ENCODE measurements at regions not wholly inside any gene's neighbourhood (a gene's known extent, or its start where the extent isn't known, plus 50 kb on each side); places are given as distances from the start of the nearest gene placed in this dataset.

GRCh38 chr17:77343031-77343800 is 202.4 kb downstream of the SEC14L1 start:
- no peak for FAIRE-seq

GRCh38 chr17:77344038-77344437 is 203.3 kb downstream of the SEC14L1 start:
- FAIRE-seq, result no peak

GRCh38 chr17:77345260-77345910 is 204.6 kb downstream of the SEC14L1 start:
- no peak for FAIRE-seq

GRCh38 chr17:77346765-77347164 is 206.0 kb downstream of the SEC14L1 start:
- FAIRE-seq, result no peak

GRCh38 chr17:77347544-77347943 is 206.8 kb downstream of the SEC14L1 start:
- no peak for FAIRE-seq

- FAIRE-seq, result no peak
Measured at GRCh38 chr17:77349976-77350830, 209.4 kb downstream of the SEC14L1 start.

- FAIRE-seq, result no peak
Measured at GRCh38 chr17:77352441-77352840, 211.7 kb downstream of the SEC14L1 start.

GRCh38 chr17:77352996-77353395 is 212.2 kb downstream of the SEC14L1 start:
- FAIRE-seq, result no peak

- FAIRE-seq, result no peak
Measured at GRCh38 chr17:77353684-77354419, 213.1 kb downstream of the SEC14L1 start.

- FAIRE-seq, result no peak
Measured at GRCh38 chr17:77354420-77354669, 213.6 kb downstream of the SEC14L1 start.

- FAIRE-seq, result no peak
Measured at GRCh38 chr17:77354670-77355455, 214.1 kb downstream of the SEC14L1 start.

GRCh38 chr17:77356109-77356689 is 215.4 kb downstream of the SEC14L1 start:
- FAIRE-seq, result no peak

- no peak for FAIRE-seq
Measured at GRCh38 chr17:77356690-77357201, 216.0 kb downstream of the SEC14L1 start.

- no peak for FAIRE-seq
Measured at GRCh38 chr17:77358801-77359200, 218.0 kb downstream of the SEC14L1 start.

GRCh38 chr17:77359236-77359635 is 218.5 kb downstream of the SEC14L1 start:
- FAIRE-seq, result no peak

GRCh38 chr17:77361986-77362620 is 221.3 kb downstream of the SEC14L1 start:
- FAIRE-seq, result no peak

GRCh38 chr17:77363821-77364361 is 223.1 kb downstream of the SEC14L1 start:
- FAIRE-seq, result no peak

GRCh38 chr17:77364381-77364911 is 223.7 kb downstream of the SEC14L1 start:
- no peak for FAIRE-seq

GRCh38 chr17:77364941-77365583 is 224.3 kb downstream of the SEC14L1 start:
- no peak for FAIRE-seq

All from endometrium (tissue), 2 donors.